KMS-11 (cell line): ENCODE measurements at regions not wholly inside any gene's neighbourhood (a gene's known extent, or its start where the extent isn't known, plus 50 kb on each side); places are given as distances from the start of the nearest gene placed in this dataset.

ENCODE experiments used
- H2AFZ ChIP-seq: fragments of 200-600 bp; sonication (generic); 2 replicates; pipeline ENCODE4 v1.6.1; 2016; ENCODE audit warnings: antibody characterized with exemption, mixed run types, low read depth
- H3K27ac ChIP-seq: fragments of 200-600 bp; sonication (generic); 2 replicates; pipeline ENCODE4 v1.6.1; 2016; ENCODE audit warnings: mild to moderate bottlenecking, mixed run types
- H3K27me3 ChIP-seq: fragments of 200-600 bp; sonication (generic); 2 replicates; pipeline ENCODE4 v1.6.1; 2017; ENCODE audit warnings: mild to moderate bottlenecking, low read depth, mixed run types, moderate library complexity; ENCODE audit not compliant: insufficient read depth
- H3K36me3 ChIP-seq: fragments of 200-600 bp; sonication (generic); 2 replicates; pipeline ENCODE4 v1.6.1; 2017; ENCODE audit warnings: mild to moderate bottlenecking, mixed run types; ENCODE audit not compliant: insufficient read depth
- H3K4me1 ChIP-seq: fragments of 200-600 bp; sonication (generic); 2 replicates; pipeline ENCODE4 v1.6.1; 2016; ENCODE audit warnings: mild to moderate bottlenecking, low read depth, mixed run types; ENCODE audit not compliant: poor library complexity, severe bottlenecking
- H3K4me2 ChIP-seq: fragments of 200-600 bp; sonication (generic); 2 replicates; pipeline ENCODE4 v1.7.0; 2016; ENCODE audit warnings: mild to moderate bottlenecking, mixed run types
- H3K4me3 ChIP-seq: fragments of 200-600 bp; sonication (generic); IDR thresholded peaks from 2 replicates; pipeline ENCODE4 v1.6.1; 2017; ENCODE audit warnings: low read depth, low read length, mixed read lengths; ENCODE audit not compliant: insufficient read depth
- H3K79me2 ChIP-seq: fragments of 200-600 bp; sonication (generic); 2 replicates; pipeline ENCODE4 v1.6.1; 2016; ENCODE audit warnings: low read depth, mixed run types; ENCODE audit not compliant: insufficient read depth
- H3K9ac ChIP-seq: fragments of 200-600 bp; sonication (generic); 2 replicates; pipeline ENCODE4 v1.6.1; 2016; ENCODE audit warnings: mild to moderate bottlenecking, mixed run types
- H4K20me1 ChIP-seq: fragments of 200-600 bp; sonication (generic); 2 replicates; pipeline ENCODE4 v1.6.1; 2016; ENCODE audit warnings: mild to moderate bottlenecking, mixed run types; ENCODE audit not compliant: insufficient read depth
- CTCF ChIP-seq: fragments of 200-600 bp; sonication (generic); conservative IDR thresholded peaks from 2 replicates; pipeline ENCODE4 v1.6.1; 2017; ENCODE audit warnings: low read depth, mild to moderate bottlenecking, antibody characterized with exemption, low read length, moderate library complexity, mixed read lengths

- H3K4me3 ChIP-seq: no peak overlapping the region
- H4K20me1 ChIP-seq: no peaks in the 10 kb centered on the region
- H3K9ac ChIP-seq: no peak overlapping the region
- no peak overlapping the region for H3K4me2 ChIP-seq
- no peaks in the 10 kb centered on the region for H3K36me3 ChIP-seq
- TF ChIP-seq CTCF: no peak
- H3K79me2 ChIP-seq: no peaks in the 10 kb centered on the region
- no peak overlapping the region for H3K27ac ChIP-seq
- H3K4me1 ChIP-seq: no peaks in the 10 kb centered on the region
- no peak overlapping the region for H2AFZ ChIP-seq
- no peaks in the 10 kb centered on the region for H3K27me3 ChIP-seq
Measured at GRCh38 chr12:105611340-105611739, 280.8 kb downstream of the C12orf75 start.

GRCh38 chr12:105613269-105613668 lies 282.8 kb downstream of the C12orf75 start:
- no peaks in the 10 kb centered on the region for H4K20me1 ChIP-seq
- H2AFZ ChIP-seq: no peak overlapping the region
- TF ChIP-seq CTCF: no peak
- no peaks in the 10 kb centered on the region for H3K4me1 ChIP-seq
- no peak overlapping the region for H3K27ac ChIP-seq
- H3K36me3 ChIP-seq: no peaks in the 10 kb centered on the region
- H3K4me3 ChIP-seq: no peak overlapping the region
- H3K9ac ChIP-seq: no peak overlapping the region
- H3K27me3 ChIP-seq: no peaks in the 10 kb centered on the region
- no peaks in the 10 kb centered on the region for H3K79me2 ChIP-seq
- no peak overlapping the region for H3K4me2 ChIP-seq

- no peak overlapping the region for H3K9ac ChIP-seq
- no peaks in the 10 kb centered on the region for H3K36me3 ChIP-seq
- H2AFZ ChIP-seq: no peak overlapping the region
- H3K27ac ChIP-seq: no peak overlapping the region
- H4K20me1 ChIP-seq: no peaks in the 10 kb centered on the region
- no peak overlapping the region for H3K4me3 ChIP-seq
- no peaks in the 10 kb centered on the region for H3K79me2 ChIP-seq
- H3K27me3 ChIP-seq: no peaks in the 10 kb centered on the region
- H3K4me2 ChIP-seq: no peak overlapping the region
- TF ChIP-seq CTCF: no peak
- no peaks in the 10 kb centered on the region for H3K4me1 ChIP-seq
Measured at GRCh38 chr12:105613887-105614286, 283.4 kb downstream of the C12orf75 start.

- Histone ChIP-seq H3K4me1 (no peaks in the 10 kb centered on the region), H3K27me3 (no peaks in the 10 kb centered on the region), H3K4me2 (no peak overlapping the region), H2AFZ (no peak overlapping the region), H4K20me1 (no peaks in the 10 kb centered on the region), H3K27ac (no peak overlapping the region), H3K9ac (no peak overlapping the region), H3K36me3 (no peaks in the 10 kb centered on the region), H3K79me2 (no peaks in the 10 kb centered on the region), H3K4me3 (no peak overlapping the region)
- no peak for TF ChIP-seq CTCF
Measured at GRCh38 chr12:105616971-105617540, 286.6 kb downstream of the C12orf75 start.
